ENCODE measurements at regions not wholly inside any gene's neighbourhood (a gene's known extent, or its start where the extent isn't known, plus 50 kb on each side); places are given as distances from the start of the nearest gene placed in this dataset.

- no peak for TF ChIP-seq CTCF (IDR thresholded peaks at IDR 0.05; ENCODE audit: low read length)
- no peak for TF ChIP-seq EZH2 (optimal IDR thresholded peaks at IDR 0.05; ENCODE audit: low read depth, low read length)
These were observed 273.8 kb upstream of the DUSP10 start for GRCh38 chr1:222015686-222016085.
